MM.1S (cell line): ENCODE measurements at regions not wholly inside any gene's neighbourhood (a gene's known extent, or its start where the extent isn't known, plus 50 kb on each side); places are given as distances from the start of the nearest gene placed in this dataset.

Source experiments
- CTCF ChIP-seq: fragments of 300-600 bp; sonication (generic); IDR thresholded peaks from 2 replicates; pipeline ENCODE4 v1.5.1; 2016; ENCODE audit warnings: antibody characterized with exemption, low read length, mixed read lengths
- EZH2 ChIP-seq: fragments of 300-600 bp; sonication (generic); optimal IDR thresholded peaks from 2 replicates; pipeline ENCODE3; 2017; ENCODE audit warnings: low read depth, mild to moderate bottlenecking, antibody characterized with exemption, low read length, mixed read lengths
- EZH2phosphoT487 ChIP-seq: fragments of 300-600 bp; sonication (generic); IDR thresholded peaks from 2 replicates; pipeline ENCODE4 v1.6.1; 2018; ENCODE audit warnings: antibody characterized with exemption, low read length

- no peak for TF ChIP-seq CTCF
- no peak for TF ChIP-seq EZH2phosphoT487
- no peak for TF ChIP-seq EZH2
Measured at GRCh38 chr10:8511026-8511425, 456.5 kb downstream of the GATA3 start.
